ENCODE measurements at regions not wholly inside any gene's neighbourhood (a gene's known extent, or its start where the extent isn't known, plus 50 kb on each side); places are given as distances from the start of the nearest gene placed in this dataset.

DNA sequence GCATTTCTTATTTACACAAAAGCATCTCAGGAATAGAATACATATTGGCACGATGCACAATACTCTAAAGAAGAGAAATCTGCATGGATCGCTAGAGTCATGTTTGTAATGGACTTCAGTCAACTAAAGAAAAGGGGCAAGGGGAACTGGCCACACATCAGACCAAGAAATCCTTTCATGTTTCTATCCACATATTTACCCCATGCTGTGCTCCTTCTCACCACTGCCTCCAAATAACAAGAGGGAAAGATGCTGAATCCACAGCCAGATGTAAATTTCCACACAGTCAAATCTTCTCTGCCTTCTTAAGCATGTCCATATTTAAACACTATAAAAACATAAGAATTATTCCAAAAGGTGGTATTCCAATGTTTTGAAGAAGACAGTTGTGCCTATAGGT is 67.6 kb downstream of the COX18 start:
- DNase-seq: no peak
- intact Hi-C loops (cut with DNase I): no loop called here

- intact Hi-C loops (cut with DNase I): no loop called here
- no peak for DNase-seq
Measured at GRCh38 chr4:72997409-72997808, 72.1 kb downstream of the COX18 start.

GRCh38 chr4:72994670-72995069 is 74.8 kb downstream of the COX18 start:
- no peak for DNase-seq
- intact Hi-C loops (cut with DNase I): no loop called here

DNA sequence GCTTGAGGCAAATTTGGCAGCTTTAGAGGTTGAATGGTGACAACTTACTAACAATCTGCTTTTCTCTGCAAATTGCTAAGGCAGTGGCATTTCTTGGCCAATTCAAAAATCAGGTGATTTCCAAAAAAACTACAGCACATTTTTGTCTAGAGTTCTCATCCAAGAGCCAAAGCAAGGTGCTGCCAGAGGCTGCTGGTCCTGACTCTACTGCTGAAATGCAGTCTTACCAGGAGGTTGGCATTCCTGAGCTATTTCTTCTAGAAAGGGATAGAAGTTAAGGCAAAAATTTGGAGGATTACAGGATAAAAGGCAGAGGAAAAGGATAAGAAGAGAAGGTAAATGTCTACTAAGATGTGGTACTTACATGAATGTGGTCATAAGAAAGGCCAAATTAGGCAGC is 75.6 kb downstream of the COX18 start:
- intact Hi-C loops (cut with DNase I): no loop called here
- no peak for DNase-seq

- intact Hi-C loops (cut with DNase I): no loop called here
- DNase-seq: no peak
Measured at GRCh38 chr4:72991873-72992272, 77.6 kb downstream of the COX18 start.

DNA sequence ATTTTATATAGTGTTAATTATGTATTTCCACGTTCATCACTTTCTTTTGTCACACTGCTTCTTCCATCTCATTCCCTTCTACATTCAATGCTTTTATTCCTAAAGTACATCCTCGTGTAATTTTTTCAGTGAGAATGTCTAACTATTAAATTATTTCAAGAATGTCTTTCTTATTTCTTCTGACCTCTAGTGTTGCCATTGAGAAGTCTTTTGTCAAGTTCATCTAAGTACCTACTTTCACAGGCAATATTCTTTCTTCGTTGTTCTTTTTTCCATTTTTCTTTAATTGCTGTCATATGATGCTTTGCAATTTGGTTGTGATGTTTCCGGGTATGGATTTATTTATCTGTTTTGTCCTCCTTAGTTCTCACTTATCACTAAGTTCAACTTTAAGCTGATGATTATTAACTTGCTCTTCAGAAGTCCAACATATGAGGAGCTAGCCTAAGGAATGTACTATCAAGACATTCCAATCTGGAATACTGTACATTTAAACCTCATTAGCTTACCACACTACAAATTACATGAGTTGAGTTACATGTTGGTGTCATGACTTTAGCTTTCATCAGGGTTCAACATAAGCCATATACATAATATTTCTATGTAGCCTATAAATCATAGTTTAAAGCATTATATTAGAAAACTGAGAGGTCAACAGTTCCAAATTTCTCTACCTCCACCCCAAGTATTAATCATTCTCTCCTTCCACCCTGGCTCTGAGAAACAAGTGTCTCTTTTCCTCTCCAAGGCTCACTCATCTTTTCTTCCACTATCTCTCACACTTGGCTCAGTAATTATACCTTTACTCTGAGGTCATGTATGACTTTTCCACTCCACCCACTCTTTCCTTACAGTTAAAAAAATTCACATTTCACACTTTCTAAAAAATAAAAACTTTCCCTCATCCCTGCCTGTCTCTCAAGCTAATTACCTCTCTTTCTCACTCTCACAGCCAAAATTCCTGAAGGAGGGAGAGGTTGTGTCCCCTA is 81.5 kb downstream of the COX18 start:
- DNase-seq: no peak
- intact Hi-C loops (cut with DNase I): no loop called here

DNA sequence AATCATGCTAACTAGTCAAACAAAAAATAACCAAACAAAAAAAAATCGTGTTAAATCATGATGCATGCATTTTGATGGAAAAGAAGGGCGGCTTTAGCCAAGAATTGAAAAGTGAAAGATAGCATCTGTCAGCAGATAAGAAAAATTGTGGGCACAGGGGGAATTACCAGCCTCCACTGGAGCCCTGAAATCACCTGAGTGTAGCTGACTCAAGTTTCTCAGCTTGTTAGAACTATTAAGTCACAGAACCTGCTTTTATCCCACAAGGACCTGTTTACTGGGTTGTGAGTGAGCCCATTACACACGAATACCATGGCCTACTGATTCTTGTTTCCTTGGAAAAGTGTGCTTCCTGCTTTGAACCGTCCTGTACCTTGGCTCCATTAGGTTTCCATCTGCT is 85.2 kb downstream of the COX18 start:
- no peak for DNase-seq
- intact Hi-C loops (cut with DNase I): no loop called here

DNA sequence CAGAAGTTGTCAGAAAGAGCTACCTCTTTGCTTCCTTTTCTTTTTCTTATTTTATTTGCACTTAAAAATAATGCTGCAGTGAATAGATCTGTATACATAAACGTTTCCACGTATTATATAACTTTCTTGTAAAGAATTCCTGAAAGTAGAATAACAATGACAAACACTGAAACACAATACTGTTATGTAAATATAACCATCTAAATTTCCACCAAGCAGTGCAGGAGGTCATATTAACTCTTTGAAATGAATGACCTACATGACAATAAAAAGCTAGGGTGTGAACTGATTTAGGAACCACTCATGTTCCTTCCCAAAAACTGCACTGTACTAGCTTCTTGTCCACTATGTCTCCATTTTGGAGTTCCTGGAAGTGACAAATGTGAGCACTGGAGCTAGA is 85.8 kb downstream of the COX18 start:
- intact Hi-C loops (cut with DNase I): no loop called here
- DNase-seq: no peak

DNA sequence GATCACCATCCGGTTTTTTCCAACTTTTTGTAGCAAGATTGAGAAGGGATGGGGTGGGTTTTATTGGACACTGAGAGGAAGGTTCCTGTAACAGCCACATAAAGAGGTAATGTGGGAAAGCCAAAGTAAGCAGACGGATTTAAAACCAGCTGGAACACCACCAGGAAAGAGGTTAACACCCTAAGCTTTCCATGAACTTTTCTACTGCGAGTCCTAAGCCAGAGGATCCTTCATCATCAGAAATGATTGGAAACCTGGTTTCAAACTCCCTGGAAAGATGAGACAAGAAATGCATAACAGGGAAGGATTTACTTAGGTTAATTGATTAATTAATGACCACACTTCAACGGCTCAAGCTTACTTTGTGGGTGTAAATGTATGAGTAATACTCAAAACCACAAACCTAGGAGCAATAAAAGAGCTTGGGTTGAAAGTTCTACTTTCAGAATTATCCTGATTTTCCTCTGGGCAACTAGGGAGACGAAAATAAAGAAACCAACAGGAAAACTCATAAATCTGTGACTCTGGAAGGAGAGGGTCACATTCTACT is 91.5 kb downstream of the COX18 start:
- intact Hi-C loops (cut with DNase I): no loop called here
- no peak for DNase-seq

GRCh38 chr4:72975488-72975784 is 94.1 kb downstream of the COX18 start:
- intact Hi-C loops (cut with DNase I): no loop called here
- no peak for DNase-seq

DNA sequence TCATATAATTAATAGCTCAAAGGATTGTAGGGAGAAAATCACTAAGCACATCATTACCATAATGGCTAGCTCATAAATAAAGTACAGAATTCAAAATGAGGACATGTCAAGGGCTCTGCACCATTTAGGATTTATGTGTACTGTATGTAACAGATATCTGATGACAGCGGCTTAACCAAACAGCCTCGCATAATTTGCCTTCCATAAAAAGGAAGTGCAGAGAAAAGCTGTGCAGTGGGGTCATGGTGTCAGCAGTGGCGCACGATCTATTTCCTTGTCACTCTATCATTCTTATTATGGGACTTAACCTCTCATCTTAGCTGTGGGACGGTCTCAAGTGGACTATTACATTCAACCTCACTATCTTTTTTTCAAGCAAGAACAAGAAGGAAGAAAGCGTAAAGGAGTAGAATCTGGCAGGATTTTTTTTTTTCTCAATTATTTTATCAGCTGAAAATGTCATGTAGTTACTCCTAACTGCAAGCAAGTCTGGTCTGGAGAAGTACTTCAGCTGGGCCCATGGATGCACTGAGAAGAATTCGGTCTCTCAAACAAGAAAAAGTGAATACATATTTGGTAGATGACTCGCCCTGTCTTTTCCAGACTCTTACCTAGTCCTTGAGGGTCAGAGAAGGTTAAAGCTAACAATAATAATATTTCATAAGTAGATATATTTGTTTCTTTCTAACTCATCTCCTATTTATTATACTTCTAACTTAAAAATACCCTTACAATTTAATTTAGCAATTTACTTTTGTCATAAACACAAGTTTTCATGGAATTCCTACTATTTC is 94.6 kb downstream of the COX18 start:
- intact Hi-C loops (cut with DNase I): no loop called here
- DNase-seq: no peak

DNA sequence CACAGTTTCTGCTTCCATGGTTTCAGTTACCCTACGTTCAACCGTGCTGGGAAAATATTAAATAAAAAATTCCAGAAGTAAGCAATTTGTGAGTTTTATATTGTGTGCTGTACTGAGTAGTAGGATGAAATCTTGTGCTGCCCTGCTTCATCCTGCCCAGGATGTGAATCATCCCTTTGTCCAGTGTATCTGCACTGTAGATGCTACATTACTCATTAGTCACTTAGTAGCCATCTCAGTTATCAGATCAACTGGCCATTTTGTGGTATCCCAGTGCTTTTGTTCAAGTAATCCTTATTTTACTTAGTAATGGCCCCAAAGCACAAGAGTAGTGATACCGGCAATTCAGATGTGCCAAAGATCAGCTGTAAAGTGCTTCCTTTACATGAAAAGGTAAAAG is 97.9 kb downstream of the COX18 start:
- DNase-seq: no peak
- intact Hi-C loops (cut with DNase I): no loop called here

DNA sequence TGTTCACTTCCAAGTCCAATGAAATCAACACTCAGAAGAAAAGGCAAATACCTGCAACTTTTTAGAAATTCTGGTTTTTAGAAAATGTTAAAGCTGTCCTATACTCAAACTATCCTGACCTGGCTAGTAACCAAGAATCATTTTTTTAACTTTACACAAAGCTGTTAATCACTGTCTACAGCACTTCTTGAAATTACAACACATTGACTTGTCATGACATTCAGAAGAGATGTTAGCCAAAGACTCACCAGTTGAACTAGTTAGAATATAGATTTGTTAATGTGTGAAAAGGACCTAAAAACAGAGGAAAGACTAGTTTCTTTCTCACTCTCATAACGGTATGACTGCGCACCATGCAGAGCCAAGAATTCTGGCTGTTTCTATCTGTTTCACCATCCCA is 98.8 kb downstream of the COX18 start:
- DNase-seq: no peak
- intact Hi-C loops (cut with DNase I): no loop called here

DNA sequence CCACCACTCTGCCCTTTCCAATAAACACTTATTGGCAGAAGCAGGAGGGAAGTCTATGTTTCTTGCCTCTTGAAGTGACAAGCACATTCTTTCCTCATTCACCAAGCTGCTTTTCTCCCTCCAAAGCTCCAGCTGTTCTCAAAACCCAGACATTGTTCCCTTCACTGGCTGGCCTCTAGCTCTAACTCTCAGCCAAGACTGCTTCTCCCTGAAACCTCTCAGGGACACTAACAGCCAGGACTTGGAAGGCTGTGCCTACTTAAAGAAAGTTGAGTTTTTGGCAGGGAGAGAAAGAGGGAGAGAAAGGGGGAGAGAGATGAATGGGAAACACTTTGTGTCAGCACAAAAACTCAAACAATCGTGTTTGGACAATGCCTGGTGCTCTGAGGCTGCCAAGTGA is 99.5 kb downstream of the COX18 start:
- intact Hi-C loops (cut with DNase I): no loop called here
- DNase-seq: no peak

DNA sequence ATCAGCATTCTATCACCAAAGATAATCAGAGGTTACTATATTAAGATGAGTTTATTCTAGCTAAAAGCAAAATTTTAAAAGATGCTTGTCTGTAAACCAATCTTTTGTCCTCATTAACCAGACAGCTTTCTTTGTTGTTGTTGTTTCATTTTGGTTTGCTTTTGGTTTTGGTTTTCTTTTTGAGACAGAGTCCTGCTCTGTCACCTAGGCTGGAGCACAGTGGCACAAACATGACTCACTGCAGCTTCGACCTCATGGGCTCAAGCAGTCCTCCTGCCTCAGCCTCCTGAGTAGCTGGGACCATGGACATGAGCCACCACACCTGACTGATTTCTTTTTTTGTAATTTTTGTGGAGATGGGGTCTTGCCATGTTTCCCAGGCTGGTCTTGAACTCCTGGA is 102.9 kb downstream of the COX18 start:
- intact Hi-C loops (cut with DNase I): no loop called here
- DNase-seq: no peak

GRCh38 chr4:72959411-72959810 is 110.1 kb downstream of the COX18 start:
- intact Hi-C loops (cut with DNase I): no loop called here
- DNase-seq: no peak

DNA sequence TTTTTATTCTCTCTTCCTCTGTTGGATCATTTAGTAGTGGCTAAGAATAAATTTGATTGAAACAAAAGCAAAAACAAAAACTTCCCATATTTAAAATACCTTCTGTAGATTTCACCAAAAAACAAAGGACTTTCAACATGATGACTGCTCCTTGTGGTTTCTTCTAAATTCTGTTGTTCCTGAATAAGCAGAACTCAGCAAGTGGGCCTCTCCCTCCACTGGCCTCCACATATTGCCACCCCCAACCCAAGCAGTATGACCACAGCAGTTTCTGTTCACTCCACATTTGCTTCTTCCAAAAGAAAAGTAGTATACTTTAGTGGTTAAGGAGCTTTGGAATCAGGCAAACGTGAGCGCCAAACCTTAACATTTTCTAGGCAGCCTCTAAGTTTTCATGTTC is 114.7 kb downstream of the COX18 start:
- DNase-seq: no peak
- intact Hi-C loops (cut with DNase I): no loop called here

- no peak for DNase-seq
- intact Hi-C loops (cut with DNase I): no loop called here
Measured at GRCh38 chr4:72953571-72953970, 115.9 kb downstream of the COX18 start.

GRCh38 chr4:72951628-72952027 is 117.9 kb downstream of the COX18 start:
- no peak for DNase-seq
- intact Hi-C loops (cut with DNase I): no loop called here

GRCh38 chr4:72951147-72951546 is 118.4 kb downstream of the COX18 start:
- intact Hi-C loops (cut with DNase I): no loop called here
- no peak for DNase-seq

GRCh38 chr4:72948080-72948479 is 121.4 kb downstream of the COX18 start:
- no peak for DNase-seq
- intact Hi-C loops (cut with DNase I): no loop called here
